HG03097 (cell line): ENCODE measurements at regions not wholly inside any gene's neighbourhood (a gene's known extent, or its start where the extent isn't known, plus 50 kb on each side); places are given as distances from the start of the nearest gene placed in this dataset.

Source experiments
- ATAC-seq: cut with Tn5 transposase; IDR thresholded peaks from one replicate; pipeline ENCODE4 v1.9.1; 2021; ENCODE audit not compliant: unreplicated experiment, low FRiP score

DNA sequence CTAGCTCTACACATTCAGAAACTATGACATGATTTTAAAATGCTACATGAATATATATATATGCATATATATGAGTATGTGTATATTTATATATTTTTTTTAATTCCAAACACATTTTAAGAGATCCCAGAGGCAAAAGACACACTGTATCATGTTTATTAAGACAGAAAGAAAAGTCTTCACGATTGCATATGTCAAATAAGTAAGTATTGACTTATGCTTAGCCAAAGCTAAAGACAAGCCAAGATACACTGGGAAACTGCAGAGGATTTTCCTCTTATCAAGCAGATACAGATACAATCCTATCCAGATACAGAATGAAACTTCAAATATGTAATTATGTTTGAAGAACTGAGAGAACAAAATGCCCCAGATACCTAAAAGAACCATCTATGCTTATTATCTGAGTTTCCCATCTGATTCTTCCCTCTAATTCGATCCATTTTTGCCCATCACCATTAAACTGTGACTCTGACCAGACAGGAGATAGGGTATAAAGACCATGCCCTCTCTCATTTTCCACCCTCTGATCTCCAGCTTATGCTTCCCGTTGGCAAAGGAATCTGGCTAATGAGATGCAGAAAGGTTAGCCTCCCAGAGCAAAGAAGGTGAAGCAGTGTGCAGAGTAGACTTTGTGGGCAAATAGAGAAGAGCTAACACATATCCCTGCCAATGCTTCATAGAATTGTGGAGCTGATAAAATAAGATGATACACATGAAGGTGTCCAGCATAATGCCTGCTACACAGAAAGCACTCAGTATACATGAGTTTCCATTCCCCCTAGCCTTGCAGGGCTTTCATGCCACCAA, 131.0 kb upstream of the TARS1 start:
- no peak for ATAC-seq

DNA sequence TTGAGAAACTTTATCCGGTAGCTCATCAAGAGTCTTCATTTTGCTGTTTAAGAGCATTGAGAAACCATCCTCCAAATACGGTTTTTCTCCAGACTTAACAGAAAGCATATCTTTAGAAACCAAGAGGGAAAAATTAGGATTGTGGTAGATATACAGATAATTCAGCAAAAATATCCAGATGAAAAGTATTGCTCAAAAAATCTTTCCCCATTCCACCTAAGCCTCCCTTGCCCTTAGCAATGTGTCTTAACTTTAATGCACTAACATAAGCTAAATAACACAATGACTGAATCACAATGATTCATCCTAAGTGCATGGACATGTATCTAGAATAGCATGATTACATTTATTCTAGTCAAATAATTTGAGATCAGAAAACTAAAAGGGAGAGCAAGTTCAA, 130.3 kb upstream of the TARS1 start:
- ATAC-seq: no peak

DNA sequence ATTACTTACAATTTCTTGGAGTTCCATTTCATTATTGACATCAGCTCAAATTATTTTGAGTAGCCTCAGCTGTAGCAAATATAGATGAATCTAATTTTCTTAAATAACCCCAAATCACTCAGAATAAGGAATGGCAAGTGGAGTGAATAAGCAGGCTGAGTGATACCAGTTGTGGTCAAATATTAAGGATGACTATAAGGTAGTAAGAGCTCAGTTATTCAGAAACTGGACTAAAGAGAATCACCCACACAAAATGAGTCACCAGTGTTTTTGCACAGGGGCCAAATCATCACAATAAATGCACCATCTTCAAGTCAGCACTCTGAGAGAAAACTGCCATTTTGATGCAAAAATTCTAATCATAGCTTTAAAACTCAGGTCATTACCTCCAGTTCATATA, 128.9 kb upstream of the TARS1 start:
- no peak for ATAC-seq

DNA sequence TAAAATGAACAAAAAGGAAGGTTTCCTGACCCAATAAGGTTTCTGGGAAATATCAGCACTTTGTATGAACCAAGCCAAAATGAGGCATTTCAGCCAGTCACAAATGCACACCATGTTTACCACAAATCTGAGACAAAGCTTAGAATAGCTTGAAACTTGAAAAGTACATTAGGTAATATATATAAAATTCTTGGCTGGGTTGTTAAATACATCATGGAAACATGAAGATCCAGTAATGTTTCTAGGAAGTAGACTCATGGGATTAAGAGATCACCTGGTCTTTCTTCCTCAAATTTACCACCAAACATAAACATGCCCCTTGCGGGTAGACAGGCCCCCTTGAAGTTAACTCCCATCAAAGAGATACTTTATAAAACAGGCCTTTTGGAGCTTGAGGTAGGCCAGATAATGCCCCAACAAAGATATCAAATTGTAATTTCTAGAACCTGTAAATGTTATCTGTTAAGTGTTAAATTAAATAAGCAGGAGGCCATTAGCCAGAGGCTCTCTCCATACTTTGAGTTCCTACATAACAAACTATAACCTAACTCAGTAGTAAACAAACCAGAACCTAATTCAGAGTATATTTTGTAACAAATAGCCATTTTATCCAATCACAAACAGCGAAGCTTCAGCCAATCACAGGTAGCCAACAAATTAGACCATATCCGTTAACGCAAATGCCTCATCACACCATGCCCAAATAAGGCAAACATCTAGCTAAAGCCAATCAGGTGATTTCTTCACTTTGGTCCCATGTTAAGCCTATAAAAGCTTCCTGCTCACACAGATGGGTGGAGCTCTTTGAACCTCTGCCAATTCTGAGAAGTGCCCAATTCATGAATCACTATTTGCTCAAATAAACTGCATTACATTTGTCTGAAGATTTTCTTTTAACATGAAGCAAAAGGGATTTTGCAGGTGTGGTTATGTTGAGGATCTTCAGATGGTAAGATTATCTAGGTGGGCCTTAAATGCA, 127.9 kb upstream of the TARS1 start:
- ATAC-seq: no peak

DNA sequence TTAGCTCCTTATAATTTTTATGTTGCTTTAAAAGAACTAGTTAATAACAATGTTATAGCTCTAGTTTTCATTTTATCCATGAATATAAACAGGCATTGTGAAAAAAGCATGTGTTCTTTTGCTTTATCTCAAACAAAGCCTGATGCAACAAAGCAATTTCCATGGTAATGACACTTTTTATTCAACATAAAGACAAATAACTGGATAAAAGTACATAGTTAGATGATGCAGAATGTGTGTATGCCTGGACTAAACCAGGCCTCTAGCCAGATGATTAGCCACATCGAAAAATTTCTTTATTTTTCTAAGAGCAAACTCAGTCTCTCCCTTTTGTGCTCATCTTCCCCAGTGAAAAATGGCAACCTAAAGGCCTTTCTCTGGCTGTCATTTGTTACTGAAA, 125.6 kb upstream of the TARS1 start:
- no peak for ATAC-seq

DNA sequence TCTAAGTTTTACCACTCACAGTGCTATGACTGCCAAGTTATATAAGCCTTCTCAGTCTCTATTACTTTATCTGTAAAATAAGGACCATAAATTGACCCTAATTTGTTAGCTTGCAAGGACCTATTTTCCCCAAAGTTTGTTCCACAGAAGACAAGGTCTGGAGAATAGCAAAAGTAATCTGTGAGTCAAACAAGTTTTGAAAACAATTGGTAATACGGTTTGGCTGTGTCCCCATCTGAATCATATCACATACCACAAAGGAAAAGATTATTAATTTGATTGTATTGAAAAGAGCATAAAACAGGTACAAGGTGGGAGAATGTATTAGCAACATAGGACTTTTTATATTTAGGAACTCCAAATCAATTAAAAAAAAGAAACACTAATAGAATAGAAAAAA, 124.0 kb upstream of the TARS1 start:
- ATAC-seq: no peak

DNA sequence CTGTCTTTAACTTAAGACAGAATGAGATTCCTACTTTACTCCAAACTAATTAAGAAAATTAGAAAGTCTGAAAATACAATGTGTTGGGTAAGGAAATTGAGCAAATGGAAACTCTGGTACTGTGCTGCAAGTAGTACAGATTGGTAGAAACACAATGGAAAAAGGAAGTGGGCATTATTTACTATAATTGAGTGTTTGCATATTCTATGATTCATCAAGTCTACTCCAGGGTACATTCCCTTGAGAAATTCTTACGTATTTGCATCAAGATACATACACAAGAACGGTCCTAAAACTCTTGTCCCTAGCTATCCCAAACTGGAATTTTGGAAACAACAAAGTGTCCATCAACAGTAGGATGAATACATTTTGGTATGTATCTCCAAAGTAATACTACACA, 123.5 kb upstream of the TARS1 start:
- no peak for ATAC-seq

DNA sequence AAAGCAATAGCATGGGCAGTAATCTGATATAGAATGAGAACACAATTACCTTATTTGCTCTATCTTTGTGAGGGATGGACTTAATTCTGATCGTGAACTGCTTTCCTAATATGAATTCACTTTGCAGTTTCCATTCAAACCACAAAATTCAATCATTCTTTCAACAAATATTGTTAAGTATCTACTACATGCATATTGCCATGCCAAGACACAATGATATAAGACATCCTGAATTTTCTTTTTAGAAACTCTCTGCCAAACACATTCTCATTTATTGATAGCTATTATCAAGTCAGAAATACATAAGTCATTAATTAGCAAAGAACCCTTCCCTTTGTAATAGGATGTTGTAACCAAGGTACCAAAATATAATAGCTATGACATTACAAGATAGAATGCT, 121.6 kb upstream of the TARS1 start:
- no peak for ATAC-seq

DNA sequence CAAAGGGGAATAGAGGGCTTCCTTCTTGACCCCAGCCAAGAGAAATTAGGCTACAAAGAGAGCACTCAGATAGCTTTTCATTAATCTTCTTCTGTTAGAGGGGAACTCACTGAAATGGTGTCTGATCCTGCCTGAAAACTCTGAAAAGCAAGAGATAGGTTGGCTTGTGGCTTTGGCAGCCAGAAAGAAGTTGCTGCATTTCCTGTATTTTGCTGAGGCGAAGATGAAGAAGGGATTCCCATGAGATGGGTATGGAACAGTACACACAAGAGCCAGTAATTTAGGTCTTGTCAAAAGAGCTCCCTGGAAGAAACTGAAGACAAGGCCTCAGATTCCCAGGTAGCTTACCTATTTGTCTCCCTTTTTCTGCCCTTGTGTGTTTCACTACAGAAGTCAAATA, 120.9 kb upstream of the TARS1 start:
- no peak for ATAC-seq

DNA sequence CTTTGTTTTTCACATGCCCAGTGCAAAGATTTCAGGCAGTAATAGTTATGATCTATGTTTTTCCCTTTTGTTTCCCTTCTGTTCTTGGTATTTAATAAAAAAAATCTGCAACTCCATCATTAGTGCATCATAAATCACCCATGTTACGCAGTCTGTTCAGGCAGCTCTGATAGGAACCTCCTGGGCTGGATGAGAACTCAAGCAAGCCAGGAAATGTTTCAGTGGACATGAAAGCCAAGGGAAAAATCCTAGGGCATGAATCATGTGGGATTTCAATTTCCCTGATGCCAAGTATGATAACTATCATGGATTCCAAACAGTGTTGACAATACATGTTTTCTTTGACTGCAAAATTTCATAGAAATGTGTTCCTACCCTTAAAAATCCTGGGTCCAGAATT, 119.7 kb upstream of the TARS1 start:
- no peak for ATAC-seq

DNA sequence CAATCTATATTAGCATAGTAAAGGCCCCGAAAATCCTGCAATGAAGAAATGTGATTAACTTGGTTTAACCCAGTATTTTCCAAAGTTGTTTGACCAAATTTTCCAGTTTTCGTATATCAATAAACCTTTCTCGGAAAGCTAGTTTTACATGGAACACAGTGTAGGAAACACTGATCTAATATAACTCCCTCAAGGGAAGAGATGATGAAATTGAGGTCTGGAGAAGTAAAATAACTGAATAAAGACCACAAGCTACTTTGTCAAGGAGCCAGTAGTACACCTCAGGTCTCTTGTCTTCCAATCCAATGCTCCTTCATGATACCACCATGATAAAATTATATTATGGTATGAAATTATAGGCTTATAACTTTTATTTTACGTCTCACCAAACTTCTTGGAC, 118.1 kb upstream of the TARS1 start:
- ATAC-seq: no peak

DNA sequence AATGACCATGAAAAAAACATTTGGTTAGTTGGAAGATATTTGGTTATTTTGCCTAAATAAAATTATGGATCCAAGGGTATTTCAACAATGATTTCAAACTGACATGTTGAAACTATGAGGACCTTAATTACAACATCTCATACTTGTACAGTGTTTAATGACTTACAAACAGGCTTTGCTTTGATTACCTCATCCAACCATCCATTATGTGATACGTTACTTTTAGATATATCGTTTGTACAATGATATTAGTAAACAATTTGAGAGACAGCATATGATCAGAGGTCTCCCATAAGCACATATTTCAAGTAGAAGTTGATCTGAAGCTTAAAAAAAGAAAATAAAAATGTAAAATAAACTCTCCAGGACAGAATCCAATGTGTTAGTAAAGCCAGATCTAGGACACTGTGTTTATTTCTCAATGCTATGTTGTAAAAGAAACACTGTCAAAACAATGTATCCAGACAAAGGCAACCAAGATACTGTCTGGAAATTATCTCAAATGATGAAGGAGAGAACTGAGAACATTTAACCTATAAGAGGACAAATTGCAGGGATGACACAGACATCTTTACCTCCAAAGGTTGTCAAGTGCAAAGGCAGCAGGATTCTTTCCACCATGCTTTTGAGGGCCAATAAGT, 116.0 kb upstream of the TARS1 start:
- no peak for ATAC-seq

DNA sequence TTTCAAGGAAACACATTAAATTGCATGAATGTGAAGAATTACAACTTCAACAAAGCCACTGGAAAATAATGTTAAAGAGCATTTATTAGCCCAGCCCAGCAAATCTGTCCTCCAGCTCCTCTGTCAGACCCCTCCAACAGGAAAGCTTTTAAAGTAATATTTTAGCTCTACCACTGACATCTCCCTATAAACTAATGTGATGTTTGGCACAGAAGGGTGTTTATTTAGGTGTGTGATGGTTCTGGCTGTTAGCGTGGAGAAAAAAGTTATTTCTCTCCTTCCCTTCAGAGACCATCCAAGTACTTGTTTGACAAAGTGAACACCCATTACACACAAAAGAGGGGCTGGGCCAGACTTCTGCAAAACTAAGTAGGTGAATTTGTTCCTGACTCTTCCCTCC, 111.9 kb upstream of the TARS1 start:
- ATAC-seq: no peak

DNA sequence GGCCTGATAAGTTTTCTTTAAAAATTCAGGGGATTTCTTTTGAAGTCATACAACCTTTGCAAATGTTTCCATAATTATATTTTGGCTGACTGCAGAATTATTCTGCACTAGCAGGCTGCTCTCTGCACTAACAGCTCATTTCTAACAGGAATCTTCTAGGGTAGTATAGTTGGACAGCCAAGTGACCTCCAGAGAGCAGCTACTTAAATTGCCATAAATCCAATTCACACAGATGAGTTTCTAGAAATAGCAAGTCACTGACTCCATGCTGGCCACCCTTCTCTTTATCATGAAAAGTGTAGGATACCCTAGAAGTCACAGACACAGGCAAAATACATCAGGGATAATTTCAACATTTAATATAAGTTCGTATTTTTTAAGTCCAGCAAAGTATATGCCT, 110.9 kb upstream of the TARS1 start:
- no peak for ATAC-seq

DNA sequence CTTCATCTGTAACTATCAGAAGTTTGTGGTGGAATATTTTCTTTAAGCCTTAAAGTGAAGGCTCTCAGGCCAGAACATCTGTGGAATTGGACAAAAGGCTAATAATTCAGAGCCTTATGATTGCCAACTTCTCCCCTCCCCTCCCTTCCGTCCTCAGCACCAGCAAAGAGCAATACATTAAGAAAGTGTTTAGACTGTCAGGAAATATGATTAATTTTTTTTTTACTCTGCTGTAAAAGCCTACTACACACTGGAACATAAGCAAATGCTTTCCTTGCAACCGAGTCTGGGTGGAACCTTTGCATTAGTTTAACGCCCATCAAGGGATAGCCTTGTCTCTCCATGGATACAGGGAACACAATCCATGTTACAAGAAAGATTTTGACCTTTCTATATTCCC, 110.3 kb upstream of the TARS1 start:
- ATAC-seq: no peak

DNA sequence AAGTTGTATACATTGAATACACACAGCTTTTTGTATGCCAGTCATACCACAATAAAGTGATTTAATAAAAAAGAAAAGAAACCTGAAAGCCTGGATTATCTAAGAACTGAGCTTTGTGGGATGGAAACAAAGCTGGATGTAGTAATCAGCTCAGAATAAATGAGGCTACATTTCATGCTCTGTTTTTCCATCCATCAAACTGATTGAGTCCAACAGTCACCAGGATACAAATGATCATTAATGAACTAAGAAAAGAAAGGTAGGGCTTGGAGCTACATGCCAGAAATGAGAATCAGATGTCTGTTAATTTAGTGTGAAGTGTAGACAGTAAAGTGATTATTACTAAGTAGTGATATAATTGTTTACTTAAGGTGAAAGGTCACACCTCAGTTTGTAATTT, 109.8 kb upstream of the TARS1 start:
- ATAC-seq: no peak

DNA sequence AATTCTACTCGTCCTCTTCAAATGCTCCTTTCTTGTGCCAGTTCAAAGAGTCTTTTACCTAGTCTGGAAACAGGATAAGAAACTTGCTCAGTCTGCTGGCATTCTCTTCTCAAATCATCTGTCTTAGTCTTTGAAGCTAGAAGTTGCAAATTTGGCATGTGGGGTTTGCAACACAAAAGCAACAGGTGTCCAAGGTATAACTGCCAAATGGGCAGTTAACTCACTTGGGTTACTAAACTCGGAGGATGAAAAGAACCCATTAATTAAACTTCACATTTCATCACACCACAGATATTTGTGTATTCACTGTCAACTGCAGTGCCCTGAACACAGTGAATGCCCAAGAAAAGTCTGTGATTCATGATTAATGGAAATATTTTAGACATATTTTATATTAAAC, 108.0 kb upstream of the TARS1 start:
- ATAC-seq: no peak

DNA sequence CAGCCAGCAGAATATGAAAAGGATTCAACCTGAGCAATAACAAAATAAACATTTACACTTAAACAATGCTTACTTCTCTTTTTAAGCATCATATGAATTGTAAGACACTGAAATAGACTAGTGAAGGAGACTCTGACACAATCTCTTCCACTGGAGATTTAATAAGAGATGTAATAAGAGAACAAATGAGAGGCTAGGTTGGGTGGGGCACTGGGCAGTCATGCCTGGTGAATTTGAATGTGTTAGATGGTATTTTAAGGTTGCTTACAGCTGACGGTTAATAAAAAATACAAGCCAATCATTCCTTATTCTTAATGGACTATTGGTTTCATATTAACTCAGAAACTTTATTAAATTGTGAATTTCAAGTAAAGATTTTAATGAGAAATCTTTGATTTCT, 105.9 kb upstream of the TARS1 start:
- no peak for ATAC-seq

DNA sequence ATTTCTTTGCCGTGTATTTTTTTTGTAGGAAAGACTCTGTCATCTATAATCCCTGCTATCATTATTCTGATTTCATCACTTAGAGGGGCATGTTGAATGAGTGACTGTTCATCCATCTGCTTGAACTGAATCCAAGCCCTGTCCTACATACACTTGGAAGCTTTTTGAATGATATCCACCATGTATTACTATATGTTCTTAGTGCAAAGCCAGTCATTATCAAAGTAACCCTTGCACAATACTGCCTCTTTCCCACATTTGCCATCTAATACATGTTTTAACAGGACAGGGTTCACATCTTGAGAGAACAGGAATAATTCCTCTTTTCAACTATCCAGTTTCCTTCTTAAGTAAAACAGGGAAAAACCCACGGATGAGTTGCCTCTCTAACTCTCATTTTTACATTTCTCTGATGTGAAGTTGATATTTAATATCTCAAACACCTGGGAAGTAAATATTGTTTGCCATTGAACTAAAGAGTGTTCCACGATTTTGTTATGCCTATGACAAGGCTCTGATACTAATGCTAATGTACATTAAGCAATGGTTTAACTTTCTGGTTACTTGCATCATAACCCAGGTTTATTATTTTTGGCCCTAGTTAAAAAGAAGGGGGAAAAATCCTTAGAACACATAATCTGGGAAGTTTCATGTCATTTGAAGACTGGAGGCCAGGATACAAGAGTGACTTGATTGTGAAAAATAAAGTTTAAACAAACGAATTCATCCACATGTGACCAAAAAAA, 103.7 kb upstream of the TARS1 start:
- ATAC-seq: no peak

DNA sequence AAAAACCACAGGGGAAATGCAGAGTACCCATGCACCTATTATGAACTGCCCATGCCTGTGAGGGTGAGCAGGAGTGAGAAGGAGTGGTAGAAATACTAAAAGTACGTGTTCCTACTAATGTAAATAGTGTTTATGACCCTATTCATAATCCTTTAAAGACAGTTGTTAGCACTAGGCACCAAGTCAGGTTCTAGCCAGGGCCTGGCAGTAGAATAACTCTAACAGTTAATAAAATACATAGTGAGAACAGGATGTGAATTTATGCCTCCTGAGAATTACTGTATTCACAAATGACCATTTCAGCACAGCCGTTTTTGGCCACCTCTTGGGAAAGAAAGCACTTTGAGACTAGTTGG, 103.2 kb upstream of the TARS1 start:
- ATAC-seq: no peak
